ENCODE measurements at regions not wholly inside any gene's neighbourhood (a gene's known extent, or its start where the extent isn't known, plus 50 kb on each side); places are given as distances from the start of the nearest gene placed in this dataset.

DNA sequence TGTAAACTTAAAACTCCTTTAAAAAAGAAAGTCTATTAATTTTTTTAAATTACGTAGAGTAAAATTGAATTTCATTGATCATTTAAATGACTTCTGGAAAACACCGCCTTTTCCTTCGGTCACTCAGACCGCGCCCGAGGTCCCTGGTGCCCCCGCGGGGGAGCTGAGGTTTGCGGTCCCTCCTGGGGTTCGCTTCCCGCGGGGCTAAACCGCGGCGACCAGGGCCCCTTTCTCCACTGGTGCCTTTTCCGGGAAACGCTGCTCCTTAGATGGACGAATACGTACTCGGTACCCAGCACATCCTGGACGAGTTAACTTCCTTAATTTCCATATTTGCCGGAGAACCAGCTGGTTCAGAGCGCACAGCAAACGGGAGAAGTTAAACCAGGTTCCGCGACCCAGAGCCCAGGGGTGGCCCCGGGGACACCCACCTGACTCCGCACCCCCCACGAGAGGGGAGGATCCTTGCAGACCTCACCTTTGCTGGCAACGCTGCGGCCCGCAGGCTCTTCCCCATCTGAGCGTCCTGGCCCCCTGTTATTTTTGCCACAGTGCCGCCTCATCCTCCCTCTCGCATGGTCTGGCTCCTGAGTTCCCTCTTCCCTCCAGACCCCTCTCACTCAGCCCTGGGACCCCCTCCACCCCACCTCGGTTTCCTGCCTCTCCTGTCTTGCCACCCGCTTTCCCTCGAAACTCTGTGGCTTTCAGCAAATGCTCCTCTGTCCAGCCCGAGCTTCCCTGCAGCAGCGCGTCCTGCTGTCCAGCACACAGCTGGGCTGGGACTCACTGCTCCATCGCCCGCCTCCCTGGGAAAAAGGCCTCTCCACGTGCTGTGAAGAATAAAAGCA, 420.0 kb upstream of the MYT1L start:
- Histone ChIP-seq H3K27ac (no peak overlapping the region), H3K27me3 (no peaks in the 10 kb centered on the region), H3K4me1 (peaks cover 0 to 21% (median 7%) of the 10 kb centered on the region in 3 donors), H3K9me3 (peaks cover 0 to 7% (median 0%) of the 10 kb centered on the region in 3 donors), H3K36me3 (no peaks in the 10 kb centered on the region), H3K4me3 (no peak overlapping the region)
- 91 to 92% methylated on average over 34 to 41 of the region's 44 CpGs for WGBS, 2 donors
- intact Hi-C loops (cut with DNase I): no loop called here
- no peak for DNase-seq
- no peak for TF ChIP-seq POLR2A (IDR thresholded peaks at IDR 0.05)

DNA sequence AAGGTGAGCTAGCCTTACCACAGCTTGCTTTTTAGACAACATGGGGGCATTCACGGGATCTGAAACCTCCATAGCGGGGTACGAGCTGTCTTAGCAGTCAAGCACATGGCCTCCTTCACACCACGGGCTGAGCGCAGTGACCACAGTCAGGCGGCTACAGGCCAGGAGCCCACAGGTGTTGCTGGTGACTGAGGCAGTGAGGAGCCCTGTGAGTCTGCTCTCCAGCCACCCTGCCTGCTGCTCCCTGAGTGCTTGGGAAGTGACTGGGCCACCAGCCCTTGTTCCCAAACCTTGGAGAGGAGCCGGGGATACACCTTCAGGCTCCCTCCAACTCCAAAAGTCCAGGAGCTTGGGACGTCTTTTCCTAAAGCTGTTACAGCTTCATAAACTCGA, 418.1 kb upstream of the MYT1L start:
- WGBS, 2 donors: 80 to 87% methylated on average over 4 to 5 of the region's 9 CpGs
- TF ChIP-seq, protein P1, sequence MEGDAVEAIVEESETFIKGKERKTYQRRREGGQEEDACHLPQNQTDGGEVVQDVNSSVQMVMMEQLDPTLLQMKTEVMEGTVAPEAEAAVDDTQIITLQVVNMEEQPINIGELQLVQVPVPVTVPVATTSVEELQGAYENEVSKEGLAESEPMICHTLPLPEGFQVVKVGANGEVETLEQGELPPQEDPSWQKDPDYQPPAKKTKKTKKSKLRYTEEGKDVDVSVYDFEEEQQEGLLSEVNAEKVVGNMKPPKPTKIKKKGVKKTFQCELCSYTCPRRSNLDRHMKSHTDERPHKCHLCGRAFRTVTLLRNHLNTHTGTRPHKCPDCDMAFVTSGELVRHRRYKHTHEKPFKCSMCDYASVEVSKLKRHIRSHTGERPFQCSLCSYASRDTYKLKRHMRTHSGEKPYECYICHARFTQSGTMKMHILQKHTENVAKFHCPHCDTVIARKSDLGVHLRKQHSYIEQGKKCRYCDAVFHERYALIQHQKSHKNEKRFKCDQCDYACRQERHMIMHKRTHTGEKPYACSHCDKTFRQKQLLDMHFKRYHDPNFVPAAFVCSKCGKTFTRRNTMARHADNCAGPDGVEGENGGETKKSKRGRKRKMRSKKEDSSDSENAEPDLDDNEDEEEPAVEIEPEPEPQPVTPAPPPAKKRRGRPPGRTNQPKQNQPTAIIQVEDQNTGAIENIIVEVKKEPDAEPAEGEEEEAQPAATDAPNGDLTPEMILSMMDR (IDR thresholded peaks at IDR 0.05): no peak
- no peak for TF ChIP-seq POLR2A (IDR thresholded peaks at IDR 0.05)
- intact Hi-C loops (cut with DNase I): no loop called here

DNA sequence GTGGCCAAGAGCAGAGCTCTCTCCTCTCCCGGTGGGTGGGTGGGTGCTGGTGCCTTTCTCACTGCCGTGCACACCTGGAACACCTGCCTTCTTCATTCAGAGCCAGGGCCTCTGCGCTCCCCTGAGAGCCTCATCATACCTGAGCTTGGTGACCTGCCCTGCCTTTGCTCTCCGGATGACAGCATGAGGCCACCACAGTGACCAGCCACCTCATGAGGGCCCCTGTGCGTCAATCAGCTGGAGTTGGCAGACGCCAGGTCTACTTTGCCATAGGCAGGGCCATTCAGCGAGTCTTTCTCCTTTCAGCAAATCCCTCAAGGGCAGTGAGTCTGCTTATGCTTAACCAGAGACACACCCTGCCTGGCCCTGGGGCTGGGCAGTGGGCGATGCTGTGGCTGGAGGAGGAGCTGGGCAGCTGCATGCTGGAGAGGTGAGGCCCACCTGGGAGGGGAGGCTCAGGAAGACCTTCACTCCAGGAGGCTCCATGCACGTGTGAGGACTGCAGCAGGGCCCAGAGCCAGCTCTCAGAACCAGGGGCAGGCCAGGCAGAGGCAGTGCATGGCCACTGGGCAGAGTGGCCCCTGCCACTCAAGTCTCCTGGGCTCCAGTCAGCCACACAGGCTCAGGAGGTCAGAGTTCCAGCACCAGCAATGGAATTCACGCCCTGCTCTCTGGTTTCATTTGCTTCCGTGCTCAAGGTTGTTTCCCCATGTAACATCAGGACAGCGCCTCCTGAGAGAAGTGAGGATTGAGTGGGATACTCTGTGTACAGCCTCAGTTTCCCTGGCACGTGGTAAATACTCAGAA, 417.5 kb upstream of the MYT1L start:
- Histone ChIP-seq H3K27me3 (no peaks in the 10 kb centered on the region), H3K27ac (peak overlapping the region in 3 of 4 donors; percentile 16 to 58 (median 30)), H3K9me3 (peaks cover 0 to 1% (median 0%) of the 10 kb centered on the region in 3 donors), H3K4me3 (no peak overlapping the region), H3K36me3 (no peaks in the 10 kb centered on the region), H3K4me1 (peaks cover 0 to 24% (median 7%) of the 10 kb centered on the region in 3 donors)
- DNase-seq: no peak
- intact Hi-C loops (cut with DNase I): no loop called here
- TF ChIP-seq, protein P1 (IDR thresholded peaks at IDR 0.05): no peak
- no peak for TF ChIP-seq POLR2A (IDR thresholded peaks at IDR 0.05)
- 45 to 71% methylated on average over 4 to 6 of the region's 13 CpGs for WGBS, 2 donors

More for the DNA sequence above, 418.1 kb upstream of the MYT1L start:
- no peaks in the 10 kb centered on the region for H3K27me3 ChIP-seq
- H3K4me3 ChIP-seq: no peak overlapping the region
- H3K4me1 ChIP-seq: peaks cover 0 to 21% (median 7%) of the 10 kb centered on the region in 3 donors
- no peak overlapping the region for H3K27ac ChIP-seq
- no peaks in the 10 kb centered on the region for H3K36me3 ChIP-seq
- peaks cover 0 to 7% (median 0%) of the 10 kb centered on the region in 3 donors for H3K9me3 ChIP-seq
- no peak for DNase-seq

DNA sequence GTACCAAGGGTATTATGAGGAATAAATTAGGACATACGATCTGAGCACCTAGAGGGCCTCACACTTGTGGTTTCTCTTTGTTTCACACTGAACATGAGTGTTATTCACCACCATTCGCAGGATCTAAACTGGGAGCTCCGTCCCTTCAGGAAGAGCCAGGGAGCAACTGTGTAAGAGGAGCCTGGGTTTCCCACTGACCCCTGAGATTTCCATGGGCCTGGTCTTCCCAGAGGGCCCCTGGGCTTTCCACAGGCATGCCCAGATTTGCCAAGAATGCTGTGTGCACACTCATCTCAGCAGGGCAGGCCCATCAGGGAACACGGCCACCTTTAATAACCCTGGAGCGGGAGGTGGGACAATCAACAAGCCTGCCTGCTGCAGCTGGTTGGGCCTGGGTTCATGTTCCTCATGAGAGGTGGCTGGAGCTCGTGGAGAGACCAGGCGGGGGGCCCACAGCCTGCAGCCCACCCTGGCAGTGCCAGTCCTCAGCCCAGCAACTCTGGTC, 416.8 kb upstream of the MYT1L start:
- Histone ChIP-seq H3K36me3 (no peaks in the 10 kb centered on the region), H3K4me1 (peaks cover 0 to 31% (median 13%) of the 10 kb centered on the region in 3 donors), H3K27ac (peak overlapping the region in 3 of 4 donors; percentile 16 to 58 (median 30)), H3K27me3 (no peaks in the 10 kb centered on the region), H3K4me3 (no peak overlapping the region), H3K9me3 (no peaks in the 10 kb centered on the region)
- WGBS, 2 donors: 25 to 41% methylated on average over 2 to 4 of the region's 7 CpGs
- no peak for TF ChIP-seq POLR2A (IDR thresholded peaks at IDR 0.05)
- TF ChIP-seq, protein P1 (IDR thresholded peaks at IDR 0.05): no peak
- DNase-seq: no peak
- intact Hi-C loops (cut with DNase I): no loop called here

DNA sequence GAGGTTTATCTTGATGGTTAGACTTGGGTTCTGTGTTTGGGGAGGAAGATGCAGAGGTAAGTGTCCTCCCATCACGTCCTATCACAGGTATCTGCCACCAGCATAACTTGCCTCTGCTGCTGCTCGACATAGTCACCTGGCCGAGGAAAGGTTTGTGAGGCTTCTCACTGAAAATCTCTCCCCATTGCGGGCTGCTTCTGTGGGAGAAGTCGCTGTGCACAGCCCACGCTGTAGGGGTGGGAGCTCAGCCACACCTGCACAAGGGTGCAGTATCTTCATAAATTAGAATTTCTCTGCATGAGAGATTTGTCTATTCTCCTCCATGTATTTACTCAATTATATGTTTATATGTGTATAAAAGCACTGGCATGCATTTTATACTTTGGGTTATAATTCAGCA, 415.7 kb upstream of the MYT1L start:
- no peak for DNase-seq
- TF ChIP-seq POLR2A (IDR thresholded peaks at IDR 0.05): no peak
- TF ChIP-seq, protein P1 (IDR thresholded peaks at IDR 0.05): no peak
- WGBS, 2 donors: 79 to 95% methylated on average over 4 to 6 of the region's 6 CpGs

More for the DNA sequence above, 415.7 kb upstream of the MYT1L start:
- Histone ChIP-seq H3K36me3 (no peaks in the 10 kb centered on the region), H3K27me3 (no peaks in the 10 kb centered on the region), H3K4me1 (peaks cover 0 to 42% (median 13%) of the 10 kb centered on the region in 3 donors), H3K4me3 (no peak overlapping the region), H3K27ac (no peak overlapping the region), H3K9me3 (no peaks in the 10 kb centered on the region)
- intact Hi-C loops (cut with DNase I): no loop called here
